HG03066 (cell line): ENCODE measurements at regions not wholly inside any gene's neighbourhood (a gene's known extent, or its start where the extent isn't known, plus 50 kb on each side); places are given as distances from the start of the nearest gene placed in this dataset.

Source experiments
- ATAC-seq: cut with Tn5 transposase; IDR thresholded peaks from one replicate; pipeline ENCODE4 v1.9.1; 2021; ENCODE audit warnings: low read depth; ENCODE audit not compliant: unreplicated experiment

- no peak for ATAC-seq
These were observed 246.1 kb upstream of the CRY1 start for GRCh38 chr12:107339487-107339886.

- ATAC-seq: no peak
These were observed 246.6 kb upstream of the CRY1 start for GRCh38 chr12:107339932-107340331.

- no peak for ATAC-seq
These were observed 247.5 kb upstream of the CRY1 start for GRCh38 chr12:107340898-107341297.

GRCh38 chr12:107344035-107344808, 250.9 kb upstream of the CRY1 start:
- ATAC-seq: no peak

- ATAC-seq: no peak
These were observed 253.9 kb upstream of the CRY1 start for GRCh38 chr12:107347261-107347660.

GRCh38 chr12:107349008-107349747, 255.8 kb upstream of the CRY1 start:
- no peak for ATAC-seq

- ATAC-seq: no peak
These were observed 256.5 kb upstream of the CRY1 start for GRCh38 chr12:107349839-107350238.

GRCh38 chr12:107351109-107351508, 257.8 kb upstream of the CRY1 start:
- ATAC-seq: no peak

GRCh38 chr12:107351713-107352112, 258.4 kb upstream of the CRY1 start:
- no peak for ATAC-seq

- no peak for ATAC-seq
These were observed 259.2 kb upstream of the CRY1 start for GRCh38 chr12:107352347-107353081.

GRCh38 chr12:107353312-107353711, 260.0 kb upstream of the CRY1 start:
- no peak for ATAC-seq

- no peak for ATAC-seq
These were observed 261.7 kb upstream of the CRY1 start for GRCh38 chr12:107355004-107355565.

GRCh38 chr12:107355612-107356011, 262.3 kb upstream of the CRY1 start:
- no peak for ATAC-seq

GRCh38 chr12:107356266-107356936, 263.1 kb upstream of the CRY1 start:
- no peak for ATAC-seq

- ATAC-seq: no peak
These were observed 263.6 kb upstream of the CRY1 start for GRCh38 chr12:107356937-107357295.

- no peak for ATAC-seq
These were observed 266.0 kb upstream of the CRY1 start for GRCh38 chr12:107359382-107359781.

GRCh38 chr12:107360033-107360432, 266.7 kb upstream of the CRY1 start:
- ATAC-seq: no peak

GRCh38 chr12:107360482-107360881, 267.1 kb upstream of the CRY1 start:
- no peak for ATAC-seq

GRCh38 chr12:107361970-107362369, 268.6 kb upstream of the CRY1 start:
- ATAC-seq: no peak

GRCh38 chr12:107362960-107363359, 269.6 kb upstream of the CRY1 start:
- no peak for ATAC-seq
